ENCODE measurements at regions not wholly inside any gene's neighbourhood (a gene's known extent, or its start where the extent isn't known, plus 50 kb on each side); places are given as distances from the start of the nearest gene placed in this dataset.
"Not testable (repeated sequence)": the region's sequence is repeated elsewhere in the genome, so short reads cannot be mapped to it uniquely, and the experiment has no call there.

GRCh38 chr3:139105154-139105702 lies 60.5 kb upstream of the PRR23C start:
- WGBS, 2 donors, result 82 to 84% methylated on average over 7 of the region's 7 CpGs
- DNase-seq (no peak), ATAC-seq (ENCODE audit: low FRiP score) (no peak)
- H3K9me3 ChIP-seq (ENCODE audit: control insufficient read depth, low read length), result no peaks in the 10 kb centered on the region
- no peaks in the 10 kb centered on the region for H3K27me3 ChIP-seq (ENCODE audit: control insufficient read depth in 1 of 2, insufficient read depth in 2 of 2, low read length in 1 of 2)
- H3K27ac ChIP-seq (ENCODE audit: low read depth in 1 of 2, low read length in 2 of 2), result no peak overlapping the region
- H3K4me3 ChIP-seq (ENCODE audit: low read length in 2 of 2), result no peak overlapping the region
- no peaks in the 10 kb centered on the region for H3K4me1 ChIP-seq (ENCODE audit: control insufficient read depth in 1 of 2, insufficient read depth in 2 of 2, low read length in 2 of 2)
- intact Hi-C loops (cut with DNase I), result no loop called here
- no peaks in the 10 kb centered on the region for H3K36me3 ChIP-seq (ENCODE audit: control insufficient read depth in 1 of 2, insufficient read depth in 2 of 2, low read length in 1 of 2)

GRCh38 chr3:139106013-139106932 lies 61.6 kb upstream of the PRR23C start:
- DNase-seq, result no peak
- Histone ChIP-seq H3K27ac (ENCODE audit: low read depth in 1 of 2, low read length in 2 of 2) (no peak overlapping the region), H3K4me1 (ENCODE audit: control insufficient read depth in 1 of 2, insufficient read depth in 2 of 2, low read length in 2 of 2) (no peaks in the 10 kb centered on the region), H3K4me3 (ENCODE audit: low read length in 2 of 2) (no peak overlapping the region), H3K9me3 (ENCODE audit: control insufficient read depth, low read length) (no peaks in the 10 kb centered on the region), H3K36me3 (ENCODE audit: control insufficient read depth in 1 of 2, insufficient read depth in 2 of 2, low read length in 1 of 2) (no peaks in the 10 kb centered on the region), H3K27me3 (ENCODE audit: control insufficient read depth in 1 of 2, insufficient read depth in 2 of 2, low read length in 1 of 2) (no peaks in the 10 kb centered on the region)
- ATAC-seq (ENCODE audit: low FRiP score), result no peak
- intact Hi-C loops (cut with DNase I), result no loop called here
- 72 to 77% methylated on average over 7 of the region's 7 CpGs for WGBS, 2 donors

DNA sequence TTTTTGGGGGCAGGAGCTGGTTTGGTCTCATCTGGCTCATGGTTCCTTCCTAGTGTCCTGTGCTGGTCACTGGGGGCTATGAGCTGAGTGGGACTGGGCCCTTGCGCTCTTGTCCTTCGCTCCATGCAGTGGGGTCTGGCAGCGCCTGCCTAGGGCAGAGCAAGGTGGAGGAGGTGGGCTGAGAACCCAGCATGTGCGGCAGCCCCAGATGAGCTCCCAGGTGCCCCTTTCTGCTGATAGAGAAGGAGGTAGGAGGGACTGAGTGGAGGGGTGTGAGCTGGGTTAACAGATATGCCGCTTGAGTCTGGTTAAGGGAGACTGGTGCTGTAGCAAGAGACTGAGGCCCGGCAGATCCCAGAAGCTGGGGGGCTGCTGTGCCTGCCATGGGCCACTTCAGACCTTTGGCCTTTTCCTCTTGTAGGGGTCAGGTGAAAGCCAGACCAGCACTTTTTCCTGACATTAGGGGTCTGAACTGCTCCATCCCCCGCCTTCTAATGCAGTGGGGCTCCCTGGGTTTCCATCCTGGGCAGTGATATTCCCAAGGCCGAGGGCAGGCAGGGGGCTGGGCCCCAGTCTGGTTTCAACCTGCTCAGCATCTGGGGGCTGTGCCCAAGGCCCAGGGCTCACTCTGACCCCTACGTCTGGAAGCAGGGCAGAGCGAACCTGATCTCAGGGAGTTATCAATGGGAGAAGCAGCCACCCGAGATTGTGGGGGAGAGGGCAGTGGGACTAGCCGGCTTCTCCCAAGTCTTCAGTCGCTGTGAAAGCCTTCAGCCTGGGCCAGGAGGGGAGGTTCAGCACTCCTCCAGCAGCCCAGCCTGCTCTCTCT lies 62.9 kb upstream of the PRR23C start:
- intact Hi-C loops (cut with DNase I), result no loop called here
- H3K4me1 ChIP-seq (ENCODE audit: control insufficient read depth in 1 of 2, insufficient read depth in 2 of 2, low read length in 2 of 2), result no peaks in the 10 kb centered on the region
- H3K27me3 ChIP-seq (ENCODE audit: control insufficient read depth in 1 of 2, insufficient read depth in 2 of 2, low read length in 1 of 2), result no peaks in the 10 kb centered on the region
- 81 to 84% methylated on average over 13 of the region's 13 CpGs for WGBS, 2 donors
- DNase-seq (no peak), ATAC-seq (ENCODE audit: low FRiP score) (no peak)
- no peak overlapping the region for H3K4me3 ChIP-seq (ENCODE audit: low read length in 2 of 2)
- no peaks in the 10 kb centered on the region for H3K36me3 ChIP-seq (ENCODE audit: control insufficient read depth in 1 of 2, insufficient read depth in 2 of 2, low read length in 1 of 2)
- H3K9me3 ChIP-seq (ENCODE audit: control insufficient read depth, low read length), result no peaks in the 10 kb centered on the region
- H3K27ac ChIP-seq (ENCODE audit: low read depth in 1 of 2, low read length in 2 of 2), result no peak overlapping the region

DNA sequence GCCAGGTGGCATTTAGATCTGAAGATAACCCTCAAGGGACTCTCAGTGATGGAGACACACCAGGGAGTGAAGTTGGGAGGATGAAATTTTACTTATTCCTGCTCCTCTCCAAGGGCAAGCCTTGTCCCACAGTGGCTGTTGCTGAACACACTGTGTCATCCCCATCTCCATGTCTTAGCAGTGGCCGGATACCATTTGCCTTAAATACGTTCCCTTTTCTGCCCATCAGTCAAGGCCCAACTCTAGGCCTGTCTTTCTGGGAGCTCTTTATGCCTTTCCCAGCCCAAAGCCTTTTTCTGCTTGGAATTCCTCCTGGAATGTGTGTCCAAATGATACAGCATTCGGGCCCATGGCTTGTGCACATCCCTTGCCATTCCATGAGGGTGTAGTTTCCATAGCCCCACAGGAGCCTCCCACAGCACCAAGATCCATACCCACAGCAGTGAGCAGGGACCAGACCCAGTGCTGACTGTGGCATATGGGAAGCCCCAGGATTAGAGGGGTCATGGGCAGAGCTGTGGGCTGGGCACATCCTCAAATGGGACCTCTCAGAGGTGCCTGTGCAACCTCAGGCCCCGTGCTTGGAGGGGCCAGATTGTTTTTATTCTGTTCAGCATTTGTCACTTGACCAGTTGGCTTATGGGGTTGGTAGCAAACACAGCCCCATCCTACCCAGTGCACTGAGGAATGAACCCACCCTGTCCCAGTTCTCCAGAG lies 63.7 kb upstream of the PRR23C start:
- ATAC-seq (ENCODE audit: low FRiP score), result no peak
- intact Hi-C loops (cut with DNase I), result no loop called here
- no peak for DNase-seq

DNA sequence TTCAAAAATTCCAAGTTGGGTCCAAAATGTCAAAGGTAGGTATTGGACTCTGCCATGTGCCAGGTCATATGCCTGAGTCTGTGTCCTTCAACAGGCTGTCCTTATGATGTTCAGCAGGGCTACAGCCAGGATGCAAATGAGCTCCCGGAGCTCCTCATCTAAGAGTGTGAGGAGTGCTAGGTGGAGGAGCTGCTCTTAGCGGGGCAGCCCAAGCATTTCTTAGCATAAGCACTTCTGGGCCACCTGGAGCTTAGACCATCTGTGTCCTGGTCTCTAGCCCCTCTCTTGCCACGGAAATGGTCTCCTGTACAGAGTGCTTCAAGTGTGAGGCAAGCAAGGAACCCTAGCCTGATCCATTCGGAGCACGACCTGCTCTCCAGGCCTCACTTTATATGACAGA lies 64.6 kb upstream of the PRR23C start:
- 74 to 86% methylated on average over 5 of the region's 5 CpGs for WGBS, 2 donors
- H3K27ac ChIP-seq (ENCODE audit: low read depth in 1 of 2, low read length in 2 of 2), result no peak overlapping the region
- intact Hi-C loops (cut with DNase I), result no loop called here
- ATAC-seq (ENCODE audit: low FRiP score) (no peak), DNase-seq (no peak)
- H3K27me3 ChIP-seq (ENCODE audit: control insufficient read depth in 1 of 2, insufficient read depth in 2 of 2, low read length in 1 of 2), result no peaks in the 10 kb centered on the region
- H3K4me1 ChIP-seq (ENCODE audit: control insufficient read depth in 1 of 2, insufficient read depth in 2 of 2, low read length in 2 of 2), result no peaks in the 10 kb centered on the region
- no peaks in the 10 kb centered on the region for H3K36me3 ChIP-seq (ENCODE audit: control insufficient read depth in 1 of 2, insufficient read depth in 2 of 2, low read length in 1 of 2)
- no peaks in the 10 kb centered on the region for H3K9me3 ChIP-seq (ENCODE audit: control insufficient read depth, low read length)
- no peak overlapping the region for H3K4me3 ChIP-seq (ENCODE audit: low read length in 2 of 2)

More for the DNA sequence above, 63.7 kb upstream of the PRR23C start:
- Histone ChIP-seq H3K4me1 (ENCODE audit: control insufficient read depth in 1 of 2, insufficient read depth in 2 of 2, low read length in 2 of 2) (no peaks in the 10 kb centered on the region), H3K27ac (ENCODE audit: low read depth in 1 of 2, low read length in 2 of 2) (no peak overlapping the region), H3K36me3 (ENCODE audit: control insufficient read depth in 1 of 2, insufficient read depth in 2 of 2, low read length in 1 of 2) (no peaks in the 10 kb centered on the region), H3K4me3 (ENCODE audit: low read length in 2 of 2) (no peak overlapping the region), H3K9me3 (ENCODE audit: control insufficient read depth, low read length) (no peaks in the 10 kb centered on the region), H3K27me3 (ENCODE audit: control insufficient read depth in 1 of 2, insufficient read depth in 2 of 2, low read length in 1 of 2) (no peaks in the 10 kb centered on the region)
- WGBS, 2 donors, result 64 to 78% methylated on average over 4 of the region's 4 CpGs

GRCh38 chr3:139110072-139110830 lies 65.6 kb upstream of the PRR23C start:
- WGBS, 2 donors, result 47 to 56% methylated on average over 10 of the region's 10 CpGs
- intact Hi-C loops (cut with DNase I), result loop anchor here in 1 of 2 donors (2.0 kb wide), 1 partner anchor 219 kb away; no protein-coding TSS in a partner anchor
- no peaks in the 10 kb centered on the region for H3K27me3 ChIP-seq (ENCODE audit: control insufficient read depth in 1 of 2, insufficient read depth in 2 of 2, low read length in 1 of 2)
- ATAC-seq (ENCODE audit: low FRiP score) (no peak), DNase-seq (no peak)
- no peaks in the 10 kb centered on the region for H3K9me3 ChIP-seq (ENCODE audit: control insufficient read depth, low read length)
- H3K36me3 ChIP-seq (ENCODE audit: control insufficient read depth in 1 of 2, insufficient read depth in 2 of 2, low read length in 1 of 2), result no peaks in the 10 kb centered on the region
- H3K27ac ChIP-seq (ENCODE audit: low read depth in 1 of 2, low read length in 2 of 2), result no peak overlapping the region
- no peak overlapping the region for H3K4me3 ChIP-seq (ENCODE audit: low read length in 2 of 2)
- no peaks in the 10 kb centered on the region for H3K4me1 ChIP-seq (ENCODE audit: control insufficient read depth in 1 of 2, insufficient read depth in 2 of 2, low read length in 2 of 2)

GRCh38 chr3:139110929-139111328 lies 66.2 kb upstream of the PRR23C start:
- not testable (repeated sequence) for ATAC-seq (ENCODE audit: low FRiP score); H3K27me3 ChIP-seq (ENCODE audit: control insufficient read depth in 1 of 2, insufficient read depth in 2 of 2, low read length in 1 of 2); H3K4me1 ChIP-seq (ENCODE audit: control insufficient read depth in 1 of 2, insufficient read depth in 2 of 2, low read length in 2 of 2); H3K36me3 ChIP-seq (ENCODE audit: control insufficient read depth in 1 of 2, insufficient read depth in 2 of 2, low read length in 1 of 2); H3K27ac ChIP-seq (ENCODE audit: low read depth in 1 of 2, low read length in 2 of 2); H3K4me3 ChIP-seq (ENCODE audit: low read length in 2 of 2); DNase-seq; H3K9me3 ChIP-seq (ENCODE audit: control insufficient read depth, low read length)
- intact Hi-C loops (cut with DNase I), result loop anchor here in 1 of 2 donors (2.0 kb wide), 1 partner anchor 218 kb away; no protein-coding TSS in a partner anchor
- 81 to 82% methylated on average over 2 of the region's 2 CpGs for WGBS, 2 donors
